Posterior vena cava (tissue), 2 donors: ENCODE measurements at regions not wholly inside any gene's neighbourhood (a gene's known extent, or its start where the extent isn't known, plus 50 kb on each side); places are given as distances from the start of the nearest gene placed in this dataset.

Experiments used
- DNase-seq: peaks from one replicate; pipeline ENCODE4 v3.0.0-alpha.2; 2020; ENCODE audit warnings: low spot score
- intact Hi-C, 2 donors: fragments of 100-400 bp; cut with DNase I; formaldehyde crosslinking; loops; one replicate each; pipeline versions ENCODE4 v1.14.1 to v1.14.2; 2022 to 2023
- donor health status: DM: yes; HTN: yes; CAD: no.
- donor health status: DM: yes; HTN: yes; CAD: no.

GRCh38 chr18:29309366-29309765 lies 1132.4 kb upstream of the CDH2 start:
- intact Hi-C loops, result no loop called here
- DNase-seq, result no peak

GRCh38 chr18:29307982-29308381 lies 1131.1 kb upstream of the CDH2 start:
- intact Hi-C loops, result no loop called here

GRCh38 chr18:29307231-29307630 lies 1130.3 kb upstream of the CDH2 start:
- intact Hi-C loops, result no loop called here
- DNase-seq, result no peak

More at GRCh38 chr18:29307982-29308381, 1131.1 kb upstream of the CDH2 start:
- no peak for DNase-seq

GRCh38 chr18:29305516-29305915 lies 1128.6 kb upstream of the CDH2 start:
- no peak for DNase-seq
- intact Hi-C loops, result no loop called here

- DNase-seq, result no peak
- intact Hi-C loops, result no loop called here
Observed at GRCh38 chr18:29301048-29301447, 1124.1 kb upstream of the CDH2 start.

GRCh38 chr18:29285471-29285870 lies 1108.5 kb upstream of the CDH2 start:
- intact Hi-C loops, result no loop called here
- no peak for DNase-seq

GRCh38 chr18:29271501-29271900 lies 1094.6 kb upstream of the CDH2 start:
- no peak for DNase-seq
- intact Hi-C loops, result loop anchor here in 1 of 2 donors (10.0 kb wide), 1 partner anchor 47 kb away; no protein-coding TSS in a partner anchor

- DNase-seq, result no peak
- intact Hi-C loops, result loop anchor here in 1 of 2 donors (5.0 kb wide), 2 partner anchors 898 to 1132 kb away; no protein-coding TSS in a partner anchor
Observed at GRCh38 chr18:29259838-29260237, 1082.9 kb upstream of the CDH2 start.

- intact Hi-C loops, result no loop called here
Observed at GRCh38 chr18:29254123-29254522, 1077.2 kb upstream of the CDH2 start.

GRCh38 chr18:29251681-29252080 lies 1074.8 kb upstream of the CDH2 start:
- no peak for DNase-seq
- intact Hi-C loops, result no loop called here

More at GRCh38 chr18:29254123-29254522, 1077.2 kb upstream of the CDH2 start:
- DNase-seq, result no peak

GRCh38 chr18:29250843-29251242 lies 1073.9 kb upstream of the CDH2 start:
- intact Hi-C loops, result no loop called here
- no peak for DNase-seq

GRCh38 chr18:29250259-29250658 lies 1073.3 kb upstream of the CDH2 start:
- intact Hi-C loops, result no loop called here
- no peak for DNase-seq

GRCh38 chr18:29248805-29249204 lies 1071.9 kb upstream of the CDH2 start:
- intact Hi-C loops, result no loop called here
- no peak for DNase-seq

GRCh38 chr18:29241199-29241598 lies 1064.3 kb upstream of the CDH2 start:
- no peak for DNase-seq
- intact Hi-C loops, result no loop called here

- intact Hi-C loops, result no loop called here
- no peak for DNase-seq
Observed at GRCh38 chr18:29234751-29235150, 1057.8 kb upstream of the CDH2 start.

- intact Hi-C loops, result loop anchor here in 1 of 2 donors (10.0 kb wide), 1 partner anchor 49 kb away; no protein-coding TSS in a partner anchor
- DNase-seq, result no peak
Observed at GRCh38 chr18:29226213-29226612, 1049.3 kb upstream of the CDH2 start.

- intact Hi-C loops, result loop anchor here in 1 of 2 donors (10.0 kb wide), 1 partner anchor 49 kb away; no protein-coding TSS in a partner anchor
- no peak for DNase-seq
Observed at GRCh38 chr18:29225351-29225750, 1048.4 kb upstream of the CDH2 start.

GRCh38 chr18:29218091-29218490 lies 1041.2 kb upstream of the CDH2 start:
- DNase-seq, result no peak
- intact Hi-C loops, result no loop called here

- no peak for DNase-seq
- intact Hi-C loops, result no loop called here
Observed at GRCh38 chr18:29217124-29217915, 1040.4 kb upstream of the CDH2 start.

- intact Hi-C loops, result no loop called here
Observed at GRCh38 chr18:29198834-29199233, 1021.9 kb upstream of the CDH2 start.

GRCh38 chr18:29196307-29196706 lies 1019.4 kb upstream of the CDH2 start:
- intact Hi-C loops, result no loop called here
- DNase-seq, result no peak

More at GRCh38 chr18:29198834-29199233, 1021.9 kb upstream of the CDH2 start:
- DNase-seq, result no peak
